GM18502 (cell line): ENCODE measurements at regions not wholly inside any gene's neighbourhood (a gene's known extent, or its start where the extent isn't known, plus 50 kb on each side); places are given as distances from the start of the nearest gene placed in this dataset.

Source experiments
- ATAC-seq: cut with Tn5 transposase; IDR thresholded peaks from one replicate; pipeline ENCODE4 v1.9.1; 2021; ENCODE audit warnings: mild to moderate bottlenecking; ENCODE audit not compliant: unreplicated experiment, poor library complexity

DNA sequence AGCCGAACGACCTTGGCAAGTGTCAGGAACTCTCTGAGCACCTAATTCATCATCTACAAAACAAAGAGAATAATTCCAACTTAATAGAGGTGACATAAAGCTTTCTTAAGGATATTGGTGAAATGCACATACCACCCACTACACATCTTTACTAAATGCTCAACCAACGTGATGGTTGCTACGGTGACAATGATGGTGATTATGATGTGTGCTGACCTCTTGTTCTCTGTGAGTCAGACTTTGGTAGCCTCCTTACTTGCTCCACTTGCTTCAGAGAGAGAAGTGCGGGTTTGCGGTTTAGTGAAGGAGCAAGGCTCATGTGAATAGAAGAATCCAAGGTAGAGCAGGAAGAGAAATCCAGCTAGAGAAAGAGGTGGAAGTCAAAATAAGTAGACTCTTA lies 52.8 kb upstream of the CLNK start:
- no peak for ATAC-seq

DNA sequence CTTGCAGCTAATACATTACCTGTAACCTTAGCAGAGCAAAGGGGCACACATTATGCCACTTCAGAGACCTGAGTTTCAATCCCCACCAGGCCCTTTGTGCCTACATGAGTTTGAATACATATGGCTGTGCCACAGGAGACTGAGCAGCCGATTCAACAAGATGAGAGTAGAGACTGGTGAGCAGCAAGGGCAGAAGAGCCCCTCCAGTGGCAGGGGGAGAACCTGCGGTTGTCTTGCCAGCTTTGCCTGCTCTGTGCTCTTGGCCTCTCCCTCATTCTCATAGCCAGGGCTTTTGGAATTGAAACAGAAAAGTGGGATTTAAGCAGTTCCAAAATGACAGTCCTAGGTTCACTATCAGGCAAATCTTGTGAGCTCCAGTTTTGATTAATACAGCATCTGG lies 52.3 kb upstream of the CLNK start:
- ATAC-seq: no peak

DNA sequence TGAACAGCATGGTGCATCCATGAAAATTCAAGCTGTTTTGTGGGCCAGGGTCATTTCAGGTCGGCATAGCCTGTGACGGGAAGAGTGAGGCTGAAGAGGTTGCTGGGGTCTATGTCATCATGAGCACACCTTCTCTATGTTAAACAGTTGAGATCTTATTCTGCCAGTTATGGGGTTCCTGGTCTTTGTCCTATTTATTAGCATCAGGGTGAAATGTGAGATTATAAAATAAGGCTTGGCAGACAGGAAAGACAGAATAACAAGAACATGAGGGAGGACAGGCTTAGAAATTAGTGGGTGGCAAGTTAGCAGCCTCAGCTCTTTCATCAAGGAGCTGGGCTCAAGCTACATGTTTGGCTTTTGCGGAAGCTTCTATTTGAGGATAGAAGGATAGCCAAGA lies 51.7 kb upstream of the CLNK start:
- no peak for ATAC-seq

DNA sequence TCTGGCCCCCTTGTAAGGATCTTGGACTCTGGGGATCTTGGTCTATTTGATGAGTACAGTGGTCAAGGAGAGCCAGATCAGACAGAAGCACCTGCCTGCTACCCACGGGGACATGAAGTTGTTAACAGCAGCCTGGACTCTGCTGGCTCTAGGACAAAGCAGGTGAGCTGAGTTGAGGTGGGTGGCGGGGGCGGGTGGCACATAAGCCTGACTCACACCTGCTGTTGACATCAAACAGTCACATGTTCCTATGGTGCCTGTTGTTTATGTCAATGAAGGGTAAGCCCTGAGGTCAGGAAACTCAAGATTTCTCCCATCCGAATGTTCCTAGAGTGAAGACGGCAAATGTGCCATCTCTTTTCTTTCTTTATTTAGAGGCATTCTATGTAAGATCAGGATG lies 50.1 kb upstream of the CLNK start:
- ATAC-seq: no peak
